HG03460 (cell line): ENCODE measurements at regions not wholly inside any gene's neighbourhood (a gene's known extent, or its start where the extent isn't known, plus 50 kb on each side); places are given as distances from the start of the nearest gene placed in this dataset.
"Not testable (repeated sequence)": the region's sequence is repeated elsewhere in the genome, so short reads cannot be mapped to it uniquely, and the experiment has no call there.

Source experiments
- ATAC-seq: cut with Tn5 transposase; IDR thresholded peaks from one replicate; pipeline ENCODE4 v1.9.1; 2021; ENCODE audit not compliant: unreplicated experiment

GRCh38 chr21:33974513-33975468, 59.2 kb upstream of the ATP5PO start:
- no peak for ATAC-seq

GRCh38 chr21:33973268-33973667, 57.7 kb upstream of the ATP5PO start:
- no peak for ATAC-seq

- ATAC-seq = no peak
Measured at GRCh38 chr21:33972539-33972938, 56.9 kb upstream of the ATP5PO start.

- ATAC-seq = no peak
Measured at GRCh38 chr21:33971492-33972013, 55.9 kb upstream of the ATP5PO start.

GRCh38 chr21:33969581-33969980, 54.0 kb upstream of the ATP5PO start:
- no peak for ATAC-seq

GRCh38 chr21:33968995-33969348, 53.4 kb upstream of the ATP5PO start:
- ATAC-seq = no peak

GRCh38 chr21:33968080-33968994, 52.7 kb upstream of the ATP5PO start:
- no peak for ATAC-seq

GRCh38 chr21:33967086-33967571, 51.5 kb upstream of the ATP5PO start:
- ATAC-seq = no peak

GRCh38 chr21:33966324-33966949, 50.8 kb upstream of the ATP5PO start:
- ATAC-seq = no peak

- ATAC-seq = not testable (repeated sequence)
Measured at GRCh38 chr21:33965662-33966061, 50.1 kb upstream of the ATP5PO start.
